COLO668 (cell line): ENCODE measurements at regions not wholly inside any gene's neighbourhood (a gene's known extent, or its start where the extent isn't known, plus 50 kb on each side); places are given as distances from the start of the nearest gene placed in this dataset.

Source experiments
- DNase-seq: peaks from one replicate; lab custom pipeline; 2025; ENCODE audit not compliant: unreplicated experiment; lab: John Stamatoyannopoulos, UW

DNA sequence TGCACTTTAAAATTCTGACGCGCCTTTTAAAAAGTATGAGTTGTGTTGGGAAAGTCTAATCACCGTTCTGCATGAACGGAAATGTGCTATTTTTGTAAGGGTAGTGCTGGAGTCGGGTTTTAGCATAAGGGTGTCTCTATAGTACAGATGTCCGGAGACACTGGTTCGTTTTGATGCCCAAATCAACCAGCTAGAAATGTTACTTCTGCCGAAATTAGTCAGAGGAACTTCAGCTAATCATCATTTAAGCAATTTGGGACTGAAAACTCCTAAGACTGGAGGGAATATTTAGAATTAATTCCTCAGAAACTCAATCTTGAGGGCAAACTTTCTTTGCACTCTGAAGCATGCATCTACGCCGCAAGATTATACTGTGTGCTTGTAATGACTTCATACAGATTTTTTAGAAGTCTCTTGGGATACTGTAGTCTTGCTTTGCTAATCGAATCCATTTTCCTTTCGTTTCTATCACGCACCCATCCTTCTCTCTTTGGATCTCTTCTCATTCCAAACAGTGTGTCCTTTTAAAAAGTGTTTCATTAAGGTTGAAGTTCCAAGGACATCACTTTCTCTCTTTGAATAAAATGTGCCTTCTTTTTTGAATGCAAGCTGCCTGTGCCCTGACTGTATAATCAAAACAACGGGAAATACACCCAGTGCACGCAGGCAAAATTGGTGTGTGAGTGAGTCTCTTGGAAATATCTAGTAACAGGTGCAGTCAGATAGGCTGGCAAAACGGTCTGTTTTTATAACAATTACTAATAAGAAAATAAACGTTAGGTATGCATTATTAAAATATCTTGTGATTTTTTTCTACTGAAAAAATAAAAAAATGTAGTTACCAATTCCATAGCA, 270.9 kb upstream of the TCF4 start:
- no peak for DNase-seq

DNA sequence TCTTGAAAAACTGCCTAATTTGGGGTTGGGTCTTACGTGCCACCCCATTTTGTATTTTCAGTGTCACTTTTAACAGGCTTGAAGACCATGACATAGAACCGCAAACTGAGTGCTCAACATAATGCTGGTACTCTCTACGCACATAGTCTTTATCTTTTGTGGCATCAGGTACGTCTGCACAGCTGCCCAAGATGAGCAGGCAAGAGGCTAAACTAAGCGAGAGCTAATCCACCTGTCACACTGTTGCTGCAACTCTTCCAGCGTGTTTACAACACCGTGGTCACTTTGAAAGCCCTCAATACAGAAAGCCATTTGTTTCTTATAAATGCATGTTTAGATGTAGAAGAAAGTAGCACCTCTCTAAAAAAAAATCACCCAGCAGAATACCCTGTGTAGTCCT, 270.0 kb upstream of the TCF4 start:
- no peak for DNase-seq

DNA sequence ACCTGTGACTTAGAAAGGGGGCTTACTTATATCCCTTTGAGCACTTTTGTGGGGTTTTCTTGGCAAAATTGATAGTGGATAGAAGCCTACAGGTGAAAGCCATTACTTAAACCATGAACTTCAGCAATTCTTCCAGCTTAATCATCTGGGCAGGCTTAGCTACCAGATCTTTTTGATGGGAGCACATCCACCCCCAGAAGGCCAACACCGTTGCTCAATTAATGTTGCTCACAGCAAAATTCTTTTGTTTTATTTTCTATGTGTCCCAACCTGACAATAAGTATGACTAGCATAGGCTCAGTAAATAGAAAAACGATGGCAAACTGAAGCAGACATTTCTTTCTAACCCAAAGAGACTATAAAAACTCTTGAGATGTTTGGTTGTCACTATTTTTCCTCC, 269.4 kb upstream of the TCF4 start:
- DNase-seq: no peak

- DNase-seq: no peak
Measured at GRCh38 chr18:55856679-55857078, 268.7 kb upstream of the TCF4 start.

- DNase-seq: no peak
Measured at GRCh38 chr18:55856229-55856628, 268.2 kb upstream of the TCF4 start.

DNA sequence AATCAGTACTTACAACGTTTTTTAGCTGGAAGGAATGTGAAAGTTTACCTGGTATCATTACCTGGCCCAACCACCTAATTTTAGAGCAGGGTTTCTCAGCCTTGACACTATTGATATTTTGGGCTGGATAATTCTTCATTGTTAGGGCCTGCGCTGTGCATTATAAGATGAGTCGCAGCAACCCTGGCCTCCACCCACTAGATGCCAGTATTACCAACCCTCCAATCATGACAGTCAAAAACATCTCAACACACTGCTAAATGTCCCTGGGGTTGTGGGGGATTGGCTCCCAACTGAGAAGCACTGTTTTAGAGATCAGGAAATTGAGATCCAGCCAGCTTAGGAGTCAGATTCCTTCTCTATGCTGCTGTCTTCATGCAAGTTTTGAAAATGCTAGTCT, 265.3 kb upstream of the TCF4 start:
- no peak for DNase-seq

GRCh38 chr18:55850904-55851303, 262.9 kb upstream of the TCF4 start:
- no peak for DNase-seq

DNA sequence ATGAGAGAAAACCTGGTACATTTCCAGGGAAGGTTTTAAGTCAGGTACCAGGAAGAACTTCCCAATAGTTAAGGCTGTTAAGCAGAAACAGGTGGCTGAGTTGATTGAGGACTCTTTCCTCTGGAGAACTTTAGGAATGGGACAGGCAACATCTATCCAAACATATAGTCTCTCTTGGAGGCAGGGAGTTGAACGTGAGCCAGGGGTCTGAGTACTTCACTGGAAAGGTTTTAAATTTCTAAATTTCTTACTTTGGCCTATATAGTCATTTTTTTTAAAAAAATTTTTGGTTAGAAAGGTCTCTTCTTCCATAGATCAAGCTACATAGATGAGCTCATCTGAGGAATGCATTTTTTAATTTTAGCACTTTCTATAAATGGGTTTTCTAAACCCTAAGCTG, 261.4 kb upstream of the TCF4 start:
- no peak for DNase-seq

DNA sequence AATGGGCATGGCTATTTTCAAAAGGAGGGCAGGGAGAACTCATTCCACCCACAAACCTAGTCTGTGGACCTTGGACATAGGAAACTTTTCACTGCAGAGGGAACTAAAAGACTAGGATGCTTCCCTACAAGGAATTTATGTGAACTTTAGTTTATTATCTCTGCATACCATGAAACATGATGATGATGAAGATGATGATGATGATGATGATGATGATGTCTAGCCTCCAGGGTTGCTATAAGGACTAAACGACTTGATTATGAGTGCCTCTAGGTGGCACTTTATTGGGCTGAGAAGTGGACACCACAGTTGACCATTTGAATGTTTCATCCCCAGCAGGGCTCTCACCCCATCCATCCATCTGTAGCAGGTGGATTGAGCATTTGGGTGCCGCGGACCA, 260.0 kb upstream of the TCF4 start:
- DNase-seq: no peak

- no peak for DNase-seq
Measured at GRCh38 chr18:55845221-55845620, 257.2 kb upstream of the TCF4 start.

DNA sequence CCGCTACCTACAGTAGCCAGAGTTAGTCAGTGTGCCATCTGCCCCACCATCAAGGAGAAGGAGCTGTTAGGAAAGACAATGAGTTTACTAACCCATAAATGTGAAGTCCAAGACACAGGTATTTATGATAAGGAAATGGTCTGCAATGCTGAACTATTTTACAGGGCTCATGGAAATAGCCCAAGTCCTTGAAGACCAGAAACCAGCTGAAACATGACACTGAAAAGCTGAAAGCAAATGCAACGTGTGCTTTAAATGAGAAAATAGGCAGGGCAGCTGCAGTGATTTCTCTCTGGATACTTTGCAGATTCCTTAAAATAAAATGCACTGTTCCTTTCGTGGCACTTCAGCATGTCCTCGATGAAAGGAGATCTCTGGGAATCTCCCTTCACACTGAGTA, 256.4 kb upstream of the TCF4 start:
- no peak for DNase-seq

DNA sequence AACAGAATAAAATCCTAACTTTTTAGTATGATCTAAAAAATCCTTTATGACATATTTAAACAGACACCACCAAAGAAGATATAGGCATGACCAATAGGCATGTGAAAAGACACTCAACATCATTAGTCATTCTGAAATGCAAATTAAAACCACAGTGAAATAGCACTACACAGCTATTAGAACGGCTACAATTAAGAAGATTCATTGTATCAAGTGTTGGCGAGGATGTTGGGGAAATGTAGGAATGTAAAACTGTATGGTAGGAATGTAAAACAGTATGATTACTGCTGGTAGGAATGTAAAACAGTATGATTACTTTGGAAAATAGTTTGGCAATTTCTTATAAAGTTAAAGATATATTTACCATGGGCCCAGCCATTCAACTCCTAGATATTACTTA, 253.3 kb upstream of the TCF4 start:
- DNase-seq: no peak

- no peak for DNase-seq
Measured at GRCh38 chr18:55840601-55841170, 252.7 kb upstream of the TCF4 start.

DNA sequence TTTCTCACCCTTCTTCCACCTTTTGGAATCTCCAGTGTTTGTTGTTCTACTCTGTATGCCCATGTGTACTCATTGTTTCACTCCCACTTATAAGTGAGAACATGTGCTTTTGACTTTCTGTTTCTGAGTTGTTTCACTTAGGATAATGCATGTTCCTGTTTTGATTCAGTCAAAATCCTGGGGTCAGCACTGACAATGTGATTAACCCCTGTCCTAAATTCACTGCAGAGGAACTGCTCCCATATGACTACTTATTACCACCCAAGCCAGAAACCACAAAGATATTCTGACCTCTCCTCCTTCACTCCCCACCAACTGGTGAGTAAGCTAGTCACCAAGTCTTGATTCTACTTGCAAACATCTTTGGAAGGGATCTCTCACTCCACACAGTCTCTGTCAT, 251.4 kb upstream of the TCF4 start:
- no peak for DNase-seq

DNA sequence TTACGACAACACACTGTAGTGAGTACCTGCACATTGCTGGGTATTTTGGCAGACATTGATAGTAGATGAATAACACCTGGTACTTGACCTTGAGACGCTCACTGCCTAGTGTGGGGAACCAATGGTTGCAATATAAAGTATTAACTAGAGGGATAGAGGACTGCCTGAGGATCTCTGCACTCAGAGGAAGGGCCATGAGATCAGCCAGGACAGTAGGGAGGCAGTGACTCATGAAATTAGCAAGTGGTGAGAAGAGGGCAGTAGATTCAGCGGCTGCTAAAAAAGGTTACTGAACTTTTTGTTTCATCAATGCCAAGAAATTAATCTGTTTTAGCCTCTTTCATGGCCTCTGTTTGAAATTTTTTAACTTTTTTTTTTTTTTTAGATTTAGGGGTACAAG, 250.8 kb upstream of the TCF4 start:
- DNase-seq: no peak

GRCh38 chr18:55838319-55838718, 250.3 kb upstream of the TCF4 start:
- DNase-seq: no peak

GRCh38 chr18:55833543-55833942, 245.6 kb upstream of the TCF4 start:
- DNase-seq: no peak

DNA sequence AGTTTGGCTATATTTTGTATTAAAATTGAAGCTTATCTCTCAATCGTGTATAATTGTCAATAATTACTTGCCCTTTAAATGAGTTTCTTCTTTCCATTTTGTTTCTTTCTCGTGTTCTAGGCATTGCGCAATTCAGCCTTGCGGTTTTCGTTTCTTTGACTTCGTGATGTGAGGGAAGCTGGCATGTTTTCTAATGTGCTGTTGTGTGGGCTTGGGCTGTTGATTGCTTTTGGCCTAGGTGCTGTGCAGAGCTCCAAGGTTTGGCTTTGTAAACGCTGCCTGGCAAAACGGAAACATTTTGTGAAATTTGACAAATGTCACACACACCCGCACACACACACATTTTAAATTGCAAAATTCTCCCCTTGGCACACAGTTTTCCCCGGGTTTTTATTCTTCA, 242.6 kb upstream of the TCF4 start:
- DNase-seq: no peak

DNA sequence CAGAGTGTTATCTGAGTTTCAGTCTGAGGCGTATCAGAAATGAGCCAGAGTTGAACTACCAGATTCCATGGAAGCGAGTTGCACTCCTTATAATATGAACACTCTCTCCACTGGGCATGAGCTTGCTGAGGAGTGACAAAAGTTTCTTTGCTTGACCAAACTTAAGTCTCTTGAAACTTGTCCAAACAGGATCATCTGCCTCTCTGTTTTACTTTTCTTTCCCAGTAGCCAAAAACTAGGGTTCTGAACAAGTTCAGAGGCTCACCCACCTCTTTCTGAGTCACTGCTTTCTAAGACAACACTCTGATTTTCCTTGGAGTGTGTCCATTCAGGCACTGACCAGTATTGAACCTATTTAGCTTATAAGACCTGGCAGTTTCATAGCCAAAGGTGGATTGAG, 233.2 kb upstream of the TCF4 start:
- no peak for DNase-seq

DNA sequence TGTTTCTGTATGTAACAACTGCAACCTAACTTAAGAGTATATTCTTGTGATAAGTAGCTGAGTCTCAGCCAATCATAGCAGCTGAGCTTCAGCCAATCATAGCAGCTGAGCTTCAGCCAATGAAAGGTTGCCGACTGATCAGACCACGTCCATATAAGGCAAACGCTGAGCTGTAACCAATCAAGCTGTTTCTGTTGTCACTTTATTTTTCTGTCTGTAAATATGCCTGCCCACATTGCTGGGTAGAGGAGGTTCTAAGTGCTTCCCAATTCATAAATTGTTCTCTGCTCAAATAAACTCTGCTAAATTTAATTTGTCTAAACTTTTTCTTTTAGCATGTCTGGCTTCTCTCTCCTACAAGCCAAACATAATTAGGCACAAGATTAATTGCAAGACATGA, 231.5 kb upstream of the TCF4 start:
- no peak for DNase-seq

DNA sequence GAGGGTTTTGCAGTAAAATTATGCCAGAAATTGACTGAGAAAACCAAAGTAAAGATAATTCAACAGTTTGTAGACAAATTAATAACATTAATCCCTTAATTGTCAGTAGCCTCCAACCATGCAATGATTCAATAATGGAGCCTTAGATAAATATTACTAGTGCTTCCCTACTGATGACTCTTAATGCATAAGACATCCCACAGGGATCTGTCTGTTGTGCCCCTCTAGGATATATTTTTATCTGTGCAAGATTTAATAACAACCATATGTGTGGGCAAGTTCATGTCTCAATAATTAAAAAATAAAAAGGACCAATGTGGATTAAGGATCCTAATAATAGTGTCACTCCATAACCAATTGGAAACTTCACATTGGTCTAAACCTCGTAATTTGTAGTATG, 230.3 kb upstream of the TCF4 start:
- no peak for DNase-seq

- DNase-seq: no peak
Measured at GRCh38 chr18:55811925-55812324, 223.9 kb upstream of the TCF4 start.

DNA sequence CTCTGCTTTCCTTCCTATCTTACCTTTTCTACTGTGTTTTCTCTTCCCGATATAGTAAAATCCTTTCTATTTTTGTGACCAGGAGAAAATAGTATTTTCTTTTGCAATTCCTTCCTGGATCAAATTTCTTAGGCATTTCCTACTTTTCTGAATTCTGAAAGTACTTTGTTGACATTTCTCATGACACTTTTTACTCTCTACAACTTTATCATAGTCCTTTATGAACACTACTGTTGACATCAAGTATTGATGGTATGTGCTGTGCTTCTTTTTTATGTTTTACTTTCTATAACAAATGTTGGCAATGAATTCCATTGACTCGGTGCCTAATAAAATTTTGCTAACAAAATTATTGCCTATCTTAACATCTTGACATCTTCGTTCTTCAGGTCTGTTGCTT, 217.7 kb upstream of the TCF4 start:
- DNase-seq: no peak
